GM23338 (cell line): ENCODE measurements at regions not wholly inside any gene's neighbourhood (a gene's known extent, or its start where the extent isn't known, plus 50 kb on each side); places are given as distances from the start of the nearest gene placed in this dataset.

Source experiments
- ATAC-seq: fragments of 200-7000 bp; cut with Tn5 transposase; 3 replicates; pipeline ENCODE4 v1.9.1; 2020
- DNase-seq: peaks from one replicate; pipeline ENCODE4 v3.0.0-alpha.2; 2015; ENCODE audit warnings: low spot score
- H2AFZ ChIP-seq: fragments of 200-600 bp; sonication (generic); 2 replicates; pipeline ENCODE4 v1.8.0; 2016; ENCODE audit warnings: antibody characterized with exemption, mild to moderate bottlenecking, moderate library complexity
- H3F3A ChIP-seq: fragments of 200-600 bp; sonication (generic); replicated peaks from 2 replicates; pipeline ENCODE4 v1.8.0; 2017; ENCODE audit warnings: antibody characterized with exemption, mixed run types, low read depth
- H3K27ac ChIP-seq: fragments of 200-600 bp; sonication (generic); 2 replicates; pipeline ENCODE4 v1.6.1; 2016; ENCODE audit warnings: low read depth
- H3K27me3 ChIP-seq: fragments of 200-600 bp; sonication (generic); 2 replicates; pipeline ENCODE4 v1.8.0; 2016; ENCODE audit warnings: mild to moderate bottlenecking, mixed run types, moderate library complexity; ENCODE audit not compliant: insufficient read depth
- H3K36me3 ChIP-seq: fragments of 200-600 bp; sonication (generic); 2 replicates; pipeline ENCODE4 v1.8.0; 2016; ENCODE audit warnings: mild to moderate bottlenecking; ENCODE audit not compliant: insufficient read depth
- H3K4me1 ChIP-seq: fragments of 200-600 bp; sonication (generic); 2 replicates; pipeline ENCODE4 v1.8.0; 2016; ENCODE audit warnings: mild to moderate bottlenecking, moderate library complexity; ENCODE audit not compliant: insufficient read depth
- H3K4me2 ChIP-seq: fragments of 200-600 bp; sonication (generic); 2 replicates; pipeline ENCODE4 v1.7.1; 2017; ENCODE audit warnings: mixed run types
- H3K4me3 ChIP-seq: fragments of 200-600 bp; sonication (generic); 2 replicates; pipeline ENCODE4 v1.6.1; 2016; ENCODE audit warnings: mixed run types
- H3K79me2 ChIP-seq: fragments of 200-600 bp; sonication (generic); replicated peaks from 2 replicates; pipeline ENCODE4 v1.8.0; 2017; ENCODE audit warnings: mild to moderate bottlenecking; ENCODE audit not compliant: insufficient read depth
- H3K9me2 ChIP-seq: fragments of 200-600 bp; sonication (generic); 2 replicates; pipeline ENCODE4 v1.8.0; 2017; ENCODE audit not compliant: insufficient read depth
- H4K20me1 ChIP-seq: fragments of 200-600 bp; sonication (generic); replicated peaks from 2 replicates; pipeline ENCODE4 v1.8.0; 2017; ENCODE audit warnings: mild to moderate bottlenecking; ENCODE audit not compliant: insufficient read depth
- H3K27ac Mint-ChIP-seq: 2 replicates; pipeline ENCODE4 v1.8.0; 2020; ENCODE audit warnings: inconsistent platforms, mild to moderate bottlenecking, moderate library complexity, mixed read lengths
- H3K27me3 Mint-ChIP-seq: 3 replicates; pipeline ENCODE4 v1.8.0; 2022; ENCODE audit warnings: low read depth, mild to moderate bottlenecking, moderate library complexity, mixed read lengths, inconsistent platforms; ENCODE audit not compliant: insufficient read depth, poor library complexity
- H3K36me3 Mint-ChIP-seq: 3 replicates; pipeline ENCODE4 v1.8.0; 2021; ENCODE audit warnings: low read depth, mild to moderate bottlenecking, inconsistent platforms, moderate library complexity, mixed read lengths
- H3K4me1 Mint-ChIP-seq: 3 replicates; pipeline ENCODE4 v1.8.0; 2020; ENCODE audit warnings: mild to moderate bottlenecking, inconsistent platforms, mixed read lengths
- H3K4me3 Mint-ChIP-seq: 3 replicates; pipeline ENCODE4 v1.8.0; 2021; ENCODE audit warnings: moderate library complexity, mild to moderate bottlenecking, inconsistent platforms, mixed read lengths
- H3K9me3 Mint-ChIP-seq: 3 replicates; pipeline ENCODE4 v1.8.0; 2020; ENCODE audit warnings: moderate library complexity, mild to moderate bottlenecking, inconsistent platforms, mixed read lengths
- CREB1 ChIP-seq: fragments of 250-450 bp; sonication (Bioruptor Pico); IDR thresholded peaks from 2 replicates; pipeline ENCODE4 v1.5.0; 2020; ENCODE audit warnings: low read depth, mild to moderate bottlenecking, moderate library complexity
- POLR2AphosphoS5 ChIP-seq: IDR thresholded peaks from 2 replicates; pipeline ENCODE4 v1.6.1; 2016; ENCODE audit warnings: antibody characterized with exemption, low read depth
- ZNF114 ChIP-seq: fragments of 250-450 bp; sonication (Bioruptor Pico); IDR thresholded peaks from 2 replicates; pipeline ENCODE4 v1.5.0; 2020; ENCODE audit warnings: mild to moderate bottlenecking, moderate library complexity
- ZNF331 ChIP-seq: fragments of 250-450 bp; sonication (Bioruptor Pico); IDR thresholded peaks from 2 replicates; pipeline ENCODE4 v1.5.0; 2020; ENCODE audit warnings: low read depth, mild to moderate bottlenecking, moderate library complexity
- ZNF462 ChIP-seq: fragments of 250-450 bp; sonication (Bioruptor Pico); IDR thresholded peaks from 2 replicates; pipeline ENCODE4 v1.5.0; 2020; ENCODE audit warnings: mild to moderate bottlenecking, moderate library complexity
- TF ChIP-seq, protein P1 (sequence below): IDR thresholded peaks from one replicate; pipeline ENCODE4 v1.6.1; 2018; ENCODE audit warnings: antibody characterized with exemption; ENCODE audit not compliant: unreplicated experiment
- TF ChIP-seq, protein P2 (sequence below), 2 experiments: fragments of 200-600 bp in 1 of 2; sonication (generic) in 1 of 2; conservative IDR thresholded peaks; 2 replicates each; pipeline versions ENCODE4 v1.5.1 to v1.6.1; 2016 to 2017; ENCODE audit warnings: antibody characterized with exemption in 2 of 2, low read depth in 2 of 2, mild to moderate bottlenecking in 2 of 2, moderate library complexity in 1 of 2
- TF ChIP-seq, protein P3 (sequence below): IDR thresholded peaks from 2 replicates; pipeline ENCODE4 v1.6.1; 2016; ENCODE audit warnings: antibody characterized with exemption

- DNase-seq, result no peak
- Mint-ChIP-seq H3K27me3 (peaks cover 3% of the 10 kb centered on the region), H3K4me1 (no peaks in the 10 kb centered on the region; the same call in 2 of the 3 replicates), H3K4me3 (no peak overlapping the region), H3K36me3 (peaks cover 37% of the 10 kb centered on the region), H3K27ac (no peak overlapping the region; the same call in none of the 2 replicates), H3K9me3 (peaks cover 51% of the 10 kb centered on the region)
- Histone ChIP-seq H3K27ac (no peak overlapping the region), H3K4me3 (no peak overlapping the region), H3K9me2 (no peaks in the 10 kb centered on the region; the same call in 1 of the 2 replicates), H3K4me2 (no peak overlapping the region), H4K20me1 (no peaks in the 10 kb centered on the region), H3F3A (no peaks in the 10 kb centered on the region), H3K4me1 (0 out of 2 replicates have a peak, but pooled peaks cover 4% of the 10 kb centered on the region), H2AFZ (no peak overlapping the region), H3K27me3 (no peaks in the 10 kb centered on the region), H3K79me2 (no peaks in the 10 kb centered on the region), H3K36me3 (peaks cover 14% of the 10 kb centered on the region; the same call in 1 of the 2 replicates)
- no peak for ATAC-seq
- TF ChIP-seq POLR2AphosphoS5, result no peak
These were observed 1851.5 kb upstream of the NUDT12 start for GRCh38 chr5:105414067-105414466.

DNA sequence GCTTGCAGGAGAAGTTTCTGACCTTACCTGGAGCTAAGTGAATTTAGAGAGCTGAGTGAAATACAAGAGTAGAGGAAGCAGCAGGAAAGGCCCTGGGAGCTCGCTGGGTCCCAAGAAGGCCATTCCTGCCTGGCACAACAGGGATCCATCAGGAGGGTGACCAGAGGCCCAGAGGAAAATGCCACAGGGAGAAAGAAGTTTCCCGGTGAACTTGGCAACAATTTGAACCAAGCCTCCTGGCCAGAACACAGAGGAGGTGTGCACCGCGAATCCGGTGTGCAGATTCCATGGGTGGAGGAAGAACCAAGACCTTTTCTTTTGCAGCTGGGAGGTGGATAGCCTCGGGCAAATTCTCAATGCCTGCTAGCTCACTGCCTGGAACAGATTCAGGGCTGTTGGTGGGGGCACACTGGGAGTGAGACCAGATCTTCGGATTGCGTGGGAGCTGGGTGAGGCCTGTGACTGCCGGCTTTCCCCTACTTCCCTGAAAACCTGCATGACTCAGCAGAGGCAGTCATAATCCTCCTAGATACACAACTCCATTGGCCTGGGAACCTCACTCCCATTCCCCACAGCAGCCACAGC, 1850.9 kb upstream of the NUDT12 start:
- no peaks in the 10 kb centered on the region for H4K20me1 ChIP-seq
- Mint-ChIP-seq H3K4me1 (no peaks in the 10 kb centered on the region; the same call in 2 of the 3 replicates), H3K27me3 (peaks cover 3% of the 10 kb centered on the region), H3K9me3 (peaks cover 45% of the 10 kb centered on the region), H3K4me3 (no peak overlapping the region), H3K36me3 (peaks cover 32% of the 10 kb centered on the region), H3K27ac (peak overlapping the region; percentile 31; the same call in 1 of the 2 replicates)
- H3K27me3 ChIP-seq, result no peaks in the 10 kb centered on the region
- no peaks in the 10 kb centered on the region for H3K79me2 ChIP-seq
- H3K4me1 ChIP-seq, result 0 out of 2 replicates have a peak, but pooled peaks cover 4% of the 10 kb centered on the region
- H3K4me3 ChIP-seq, result no peak overlapping the region
- DNase-seq (no peak), ATAC-seq (no peak)
- no peaks in the 10 kb centered on the region for H3F3A ChIP-seq
- no peak overlapping the region for H3K4me2 ChIP-seq
- H3K9me2 ChIP-seq, result no peaks in the 10 kb centered on the region; the same call in 1 of the 2 replicates
- peaks cover 8% of the 10 kb centered on the region; the same call in 1 of the 2 replicates for H3K36me3 ChIP-seq
- no peak overlapping the region for H3K27ac ChIP-seq
- peak overlapping the region; percentile 70; the same call in 1 of the 2 replicates for H2AFZ ChIP-seq
- TF ChIP-seq, protein P1, sequence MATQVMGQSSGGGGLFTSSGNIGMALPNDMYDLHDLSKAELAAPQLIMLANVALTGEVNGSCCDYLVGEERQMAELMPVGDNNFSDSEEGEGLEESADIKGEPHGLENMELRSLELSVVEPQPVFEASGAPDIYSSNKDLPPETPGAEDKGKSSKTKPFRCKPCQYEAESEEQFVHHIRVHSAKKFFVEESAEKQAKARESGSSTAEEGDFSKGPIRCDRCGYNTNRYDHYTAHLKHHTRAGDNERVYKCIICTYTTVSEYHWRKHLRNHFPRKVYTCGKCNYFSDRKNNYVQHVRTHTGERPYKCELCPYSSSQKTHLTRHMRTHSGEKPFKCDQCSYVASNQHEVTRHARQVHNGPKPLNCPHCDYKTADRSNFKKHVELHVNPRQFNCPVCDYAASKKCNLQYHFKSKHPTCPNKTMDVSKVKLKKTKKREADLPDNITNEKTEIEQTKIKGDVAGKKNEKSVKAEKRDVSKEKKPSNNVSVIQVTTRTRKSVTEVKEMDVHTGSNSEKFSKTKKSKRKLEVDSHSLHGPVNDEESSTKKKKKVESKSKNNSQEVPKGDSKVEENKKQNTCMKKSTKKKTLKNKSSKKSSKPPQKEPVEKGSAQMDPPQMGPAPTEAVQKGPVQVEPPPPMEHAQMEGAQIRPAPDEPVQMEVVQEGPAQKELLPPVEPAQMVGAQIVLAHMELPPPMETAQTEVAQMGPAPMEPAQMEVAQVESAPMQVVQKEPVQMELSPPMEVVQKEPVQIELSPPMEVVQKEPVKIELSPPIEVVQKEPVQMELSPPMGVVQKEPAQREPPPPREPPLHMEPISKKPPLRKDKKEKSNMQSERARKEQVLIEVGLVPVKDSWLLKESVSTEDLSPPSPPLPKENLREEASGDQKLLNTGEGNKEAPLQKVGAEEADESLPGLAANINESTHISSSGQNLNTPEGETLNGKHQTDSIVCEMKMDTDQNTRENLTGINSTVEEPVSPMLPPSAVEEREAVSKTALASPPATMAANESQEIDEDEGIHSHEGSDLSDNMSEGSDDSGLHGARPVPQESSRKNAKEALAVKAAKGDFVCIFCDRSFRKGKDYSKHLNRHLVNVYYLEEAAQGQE, result no peak
- TF ChIP-seq ZNF331, result no peak
- TF ChIP-seq, protein P2, sequence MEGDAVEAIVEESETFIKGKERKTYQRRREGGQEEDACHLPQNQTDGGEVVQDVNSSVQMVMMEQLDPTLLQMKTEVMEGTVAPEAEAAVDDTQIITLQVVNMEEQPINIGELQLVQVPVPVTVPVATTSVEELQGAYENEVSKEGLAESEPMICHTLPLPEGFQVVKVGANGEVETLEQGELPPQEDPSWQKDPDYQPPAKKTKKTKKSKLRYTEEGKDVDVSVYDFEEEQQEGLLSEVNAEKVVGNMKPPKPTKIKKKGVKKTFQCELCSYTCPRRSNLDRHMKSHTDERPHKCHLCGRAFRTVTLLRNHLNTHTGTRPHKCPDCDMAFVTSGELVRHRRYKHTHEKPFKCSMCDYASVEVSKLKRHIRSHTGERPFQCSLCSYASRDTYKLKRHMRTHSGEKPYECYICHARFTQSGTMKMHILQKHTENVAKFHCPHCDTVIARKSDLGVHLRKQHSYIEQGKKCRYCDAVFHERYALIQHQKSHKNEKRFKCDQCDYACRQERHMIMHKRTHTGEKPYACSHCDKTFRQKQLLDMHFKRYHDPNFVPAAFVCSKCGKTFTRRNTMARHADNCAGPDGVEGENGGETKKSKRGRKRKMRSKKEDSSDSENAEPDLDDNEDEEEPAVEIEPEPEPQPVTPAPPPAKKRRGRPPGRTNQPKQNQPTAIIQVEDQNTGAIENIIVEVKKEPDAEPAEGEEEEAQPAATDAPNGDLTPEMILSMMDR (conservative IDR thresholded peaks at IDR 0.05; ENCODE audit: low read depth in 2 of 2), result no peak
- TF ChIP-seq, protein P3, sequence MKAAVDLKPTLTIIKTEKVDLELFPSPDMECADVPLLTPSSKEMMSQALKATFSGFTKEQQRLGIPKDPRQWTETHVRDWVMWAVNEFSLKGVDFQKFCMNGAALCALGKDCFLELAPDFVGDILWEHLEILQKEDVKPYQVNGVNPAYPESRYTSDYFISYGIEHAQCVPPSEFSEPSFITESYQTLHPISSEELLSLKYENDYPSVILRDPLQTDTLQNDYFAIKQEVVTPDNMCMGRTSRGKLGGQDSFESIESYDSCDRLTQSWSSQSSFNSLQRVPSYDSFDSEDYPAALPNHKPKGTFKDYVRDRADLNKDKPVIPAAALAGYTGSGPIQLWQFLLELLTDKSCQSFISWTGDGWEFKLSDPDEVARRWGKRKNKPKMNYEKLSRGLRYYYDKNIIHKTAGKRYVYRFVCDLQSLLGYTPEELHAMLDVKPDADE, result no peak
- no peak for TF ChIP-seq ZNF462
- TF ChIP-seq POLR2AphosphoS5, result no peak
- TF ChIP-seq ZNF114 (CRISPR knock-in tag), result no peak
- no peak for TF ChIP-seq CREB1 (CRISPR knock-in tag)
